Neural progenitor cell (in vitro differentiated cells): ENCODE measurements at regions not wholly inside any gene's neighbourhood (a gene's known extent, or its start where the extent isn't known, plus 50 kb on each side); places are given as distances from the start of the nearest gene placed in this dataset.
A peak's percentile ranks its signal among the peaks of the same experiment; 100 is the strongest.
"Not testable (repeated sequence)": the region's sequence is repeated elsewhere in the genome, so short reads cannot be mapped to it uniquely, and the experiment has no call there.

Source experiments
- DNase-seq: peaks from one replicate; pipeline ENCODE4 v3.0.0-alpha.2; 2016; ENCODE audit warnings: low spot score
- H2AFZ ChIP-seq: fragments of 200-600 bp; sonication (generic); replicated peaks from 2 replicates; pipeline ENCODE4 v1.6.1; 2016; ENCODE audit warnings: antibody characterized with exemption
- H3F3A ChIP-seq: fragments of 200-600 bp; sonication (generic); 2 replicates; pipeline ENCODE4 v1.6.1; 2016; ENCODE audit warnings: antibody characterized with exemption, low read depth
- H3K27ac ChIP-seq: fragments of 200-600 bp; sonication (generic); 2 replicates; pipeline ENCODE4 v1.5.1; 2016; ENCODE audit warnings: mild to moderate bottlenecking
- H3K27me3 ChIP-seq: fragments of 200-600 bp; sonication (generic); 2 replicates; pipeline ENCODE4 v1.6.1; 2016; ENCODE audit warnings: mild to moderate bottlenecking, moderate library complexity
- H3K36me3 ChIP-seq: fragments of 200-600 bp; sonication (generic); 2 replicates; pipeline ENCODE4 v1.5.1; 2016
- H3K4me1 ChIP-seq: fragments of 200-600 bp; sonication (generic); 2 replicates; pipeline ENCODE4 v1.6.1; 2016; ENCODE audit warnings: mixed run types
- H3K4me2 ChIP-seq: fragments of 200-600 bp; sonication (generic); 2 replicates; pipeline ENCODE4 v1.6.1; 2016
- H3K4me3 ChIP-seq: fragments of 200-600 bp; sonication (generic); 2 replicates; pipeline ENCODE4 v1.5.1; 2016
- H3K79me2 ChIP-seq: fragments of 200-600 bp; sonication (generic); 2 replicates; pipeline ENCODE4 v1.6.1; 2016; ENCODE audit warnings: low read depth
- H3K9ac ChIP-seq: fragments of 200-600 bp; sonication (generic); 2 replicates; pipeline ENCODE4 v1.6.1; 2016
- H3K9me3 ChIP-seq: fragments of 200-600 bp; sonication (generic); 2 replicates; pipeline ENCODE4 v1.5.1; 2016; ENCODE audit warnings: low read depth
- H4K20me1 ChIP-seq: fragments of 200-600 bp; sonication (generic); 2 replicates; pipeline ENCODE4 v1.6.1; 2016; ENCODE audit warnings: low read depth
- H3K27ac Mint-ChIP-seq: 3 replicates; pipeline ENCODE4 v1.8.0; 2021; ENCODE audit warnings: mixed read lengths
- H3K27me3 Mint-ChIP-seq: 2 replicates; pipeline ENCODE4 v1.8.0; 2022; ENCODE audit warnings: low read depth, mild to moderate bottlenecking, inconsistent platforms, moderate library complexity, mixed read lengths; ENCODE audit not compliant: insufficient read depth
- H3K36me3 Mint-ChIP-seq: 3 replicates; pipeline ENCODE4 v1.8.0; 2021; ENCODE audit warnings: mixed read lengths
- H3K4me1 Mint-ChIP-seq: 3 replicates; pipeline ENCODE4 v1.8.0; 2021; ENCODE audit warnings: mixed read lengths
- H3K4me3 Mint-ChIP-seq: 3 replicates; pipeline ENCODE4 v1.8.0; 2021; ENCODE audit warnings: mild to moderate bottlenecking, moderate library complexity, mixed read lengths
- H3K9me3 Mint-ChIP-seq: 3 replicates; pipeline ENCODE4 v1.8.0; 2020; ENCODE audit warnings: mixed read lengths
- CTCF ChIP-seq: fragments of 200-600 bp; sonication (generic); IDR thresholded peaks from 2 replicates; pipeline ENCODE4 v1.5.1; 2017; ENCODE audit warnings: antibody characterized with exemption, mild to moderate bottlenecking
- EZH2 ChIP-seq: fragments of 200-600 bp; sonication (generic); IDR thresholded peaks from 2 replicates; pipeline ENCODE4 v1.6.1; 2017; ENCODE audit warnings: antibody characterized with exemption, mild to moderate bottlenecking, moderate library complexity
- EZH2phosphoT487 ChIP-seq: fragments of 200-600 bp; sonication (generic); IDR thresholded peaks from 2 replicates; pipeline ENCODE4 v1.6.1; 2017; ENCODE audit warnings: antibody characterized with exemption

- TF ChIP-seq EZH2: no peak
- no peak for TF ChIP-seq CTCF
- TF ChIP-seq EZH2phosphoT487: no peak
- no peaks in the 10 kb centered on the region for H3K27me3 Mint-ChIP-seq
- H3K9me3 ChIP-seq: no peaks in the 10 kb centered on the region
Measured at GRCh38 chr13:50626101-50626547, 217.4 kb downstream of the DLEU7 start.

GRCh38 chr13:50627111-50627510, 216.4 kb downstream of the DLEU7 start:
- DNase-seq: no peak
- H3K36me3 Mint-ChIP-seq: no peaks in the 10 kb centered on the region
- H3K27ac Mint-ChIP-seq: no peak overlapping the region
- TF ChIP-seq CTCF (no peak), EZH2phosphoT487 (no peak), EZH2 (no peak)
- Histone ChIP-seq H3K79me2 (no peaks in the 10 kb centered on the region), H3K9ac (no peak overlapping the region), H3K27ac (no peak overlapping the region), H3K27me3 (no peaks in the 10 kb centered on the region), H3K4me1 (no peaks in the 10 kb centered on the region), H3F3A (no peaks in the 10 kb centered on the region), H3K36me3 (no peaks in the 10 kb centered on the region), H3K4me2 (no peak overlapping the region), H2AFZ (no peak overlapping the region), H3K4me3 (no peak overlapping the region), H4K20me1 (no peaks in the 10 kb centered on the region), H3K9me3 (no peaks in the 10 kb centered on the region)
- H3K9me3 Mint-ChIP-seq: no peaks in the 10 kb centered on the region
- H3K27me3 Mint-ChIP-seq: no peaks in the 10 kb centered on the region
- peaks cover 4% of the 10 kb centered on the region for H3K4me1 Mint-ChIP-seq
- no peak overlapping the region for H3K4me3 Mint-ChIP-seq

More at GRCh38 chr13:50626101-50626547, 217.4 kb downstream of the DLEU7 start:
- DNase-seq: no peak
- Histone ChIP-seq H3K27ac (no peak overlapping the region), H4K20me1 (no peaks in the 10 kb centered on the region), H3K36me3 (no peaks in the 10 kb centered on the region), H2AFZ (no peak overlapping the region), H3F3A (no peaks in the 10 kb centered on the region), H3K4me2 (no peak overlapping the region), H3K27me3 (no peaks in the 10 kb centered on the region), H3K9ac (no peak overlapping the region), H3K4me1 (no peaks in the 10 kb centered on the region), H3K79me2 (no peaks in the 10 kb centered on the region), H3K4me3 (no peak overlapping the region)
- H3K4me1 Mint-ChIP-seq: peaks cover 2% of the 10 kb centered on the region
- no peaks in the 10 kb centered on the region for H3K9me3 Mint-ChIP-seq
- no peak overlapping the region for H3K4me3 Mint-ChIP-seq
- no peak overlapping the region for H3K27ac Mint-ChIP-seq
- H3K36me3 Mint-ChIP-seq: no peaks in the 10 kb centered on the region

- not testable (repeated sequence) for DNase-seq, H3K79me2 ChIP-seq, H3K9me3 ChIP-seq, H3F3A ChIP-seq, H3K36me3 ChIP-seq, H3K9me3 Mint-ChIP-seq, H3K4me3 Mint-ChIP-seq, H2AFZ ChIP-seq, H3K27me3 ChIP-seq, H3K4me1 ChIP-seq, H3K4me2 ChIP-seq, H3K27ac Mint-ChIP-seq, H3K4me3 ChIP-seq, H3K27me3 Mint-ChIP-seq, H3K9ac ChIP-seq, H4K20me1 ChIP-seq, H3K4me1 Mint-ChIP-seq, H3K27ac ChIP-seq, H3K36me3 Mint-ChIP-seq
Measured at GRCh38 chr13:50628512-50628911, 215.0 kb downstream of the DLEU7 start.

- no peaks in the 10 kb centered on the region for H3K36me3 ChIP-seq
- no peaks in the 10 kb centered on the region for H3F3A ChIP-seq
- no peaks in the 10 kb centered on the region for H3K9me3 ChIP-seq
- no peaks in the 10 kb centered on the region for H4K20me1 ChIP-seq
- H3K4me2 ChIP-seq: no peak overlapping the region
- no peak overlapping the region for H3K9ac ChIP-seq
- H3K27me3 ChIP-seq: no peaks in the 10 kb centered on the region
- Mint-ChIP-seq H3K4me1 (peaks cover 4% of the 10 kb centered on the region), H3K36me3 (no peaks in the 10 kb centered on the region), H3K4me3 (no peak overlapping the region), H3K27me3 (no peaks in the 10 kb centered on the region), H3K9me3 (no peaks in the 10 kb centered on the region), H3K27ac (peak overlapping the region; percentile 40)
- H3K79me2 ChIP-seq: no peaks in the 10 kb centered on the region
- H2AFZ ChIP-seq: no peak overlapping the region
- no peak for DNase-seq
- H3K4me3 ChIP-seq: no peak overlapping the region
- no peaks in the 10 kb centered on the region for H3K4me1 ChIP-seq
- H3K27ac ChIP-seq: no peak overlapping the region
- no peak for TF ChIP-seq EZH2phosphoT487
- TF ChIP-seq CTCF: no peak
- no peak for TF ChIP-seq EZH2
Measured at GRCh38 chr13:50629497-50629896, 214.0 kb downstream of the DLEU7 start.
